Stimulated activated CD8-positive, alpha-beta memory T cell treated with anti-CD3 and anti-CD28 coated beads, Interleukin-7, amount 100 ng/mL, for 48 hours (primary cell): ENCODE measurements at regions not wholly inside any gene's neighbourhood (a gene's known extent, or its start where the extent isn't known, plus 50 kb on each side); places are given as distances from the start of the nearest gene placed in this dataset.

ENCODE experiments used
- DNase-seq, 2 donors: peaks; one replicate each; pipeline ENCODE4 v3.0.0-alpha.2; 2020; ENCODE audit warnings: low read depth in 1 of 2; ENCODE audit errors: extremely low read depth in 1 of 2

GRCh38 chr12:130216031-130216430, 53.8 kb downstream of the FZD10 start:
- no peak for DNase-seq

DNA sequence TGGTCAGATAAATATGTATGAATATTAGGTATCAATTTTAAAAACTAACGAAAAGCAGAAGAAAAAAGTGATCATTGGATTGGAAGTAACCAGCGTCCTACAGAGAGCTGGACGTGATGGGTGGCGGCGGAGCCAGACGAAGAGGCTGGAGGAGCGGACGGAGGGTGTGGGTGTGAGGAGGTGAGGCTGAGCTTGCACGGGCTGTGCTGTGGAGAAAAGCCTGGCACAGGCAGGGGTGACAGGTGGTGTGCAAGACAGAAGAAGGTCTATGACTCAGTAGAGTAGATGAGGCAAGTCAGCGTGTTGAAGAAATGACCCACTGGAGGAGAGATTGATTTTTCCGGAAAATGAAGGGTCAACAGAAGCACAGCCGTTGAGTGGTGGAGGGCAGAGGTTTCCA, 56.4 kb downstream of the FZD10 start:
- no peak for DNase-seq

- no peak for DNase-seq
Observed at GRCh38 chr12:130219929-130220705, 57.9 kb downstream of the FZD10 start.

DNA sequence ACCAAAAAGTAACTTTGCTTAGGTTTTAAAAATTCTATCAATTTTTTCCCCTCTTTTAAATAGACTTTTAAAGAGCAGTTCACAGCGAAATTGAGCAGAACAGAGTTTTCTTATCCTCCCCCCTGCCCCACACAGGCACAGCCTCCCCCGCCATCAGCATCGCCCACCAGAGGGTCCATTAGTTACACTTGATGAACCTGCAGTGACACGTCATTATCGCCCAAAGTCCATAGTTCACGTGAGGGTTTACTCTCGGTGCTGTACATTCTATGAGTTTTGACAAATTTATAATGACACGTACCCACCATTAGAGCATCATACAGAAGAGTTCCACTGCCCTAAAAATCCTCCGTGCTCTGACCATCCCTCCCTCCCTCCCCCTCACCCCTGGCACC, 58.4 kb downstream of the FZD10 start:
- no peak for DNase-seq

- DNase-seq: no peak
Observed at GRCh38 chr12:130222519-130223218, 60.4 kb downstream of the FZD10 start.

DNA sequence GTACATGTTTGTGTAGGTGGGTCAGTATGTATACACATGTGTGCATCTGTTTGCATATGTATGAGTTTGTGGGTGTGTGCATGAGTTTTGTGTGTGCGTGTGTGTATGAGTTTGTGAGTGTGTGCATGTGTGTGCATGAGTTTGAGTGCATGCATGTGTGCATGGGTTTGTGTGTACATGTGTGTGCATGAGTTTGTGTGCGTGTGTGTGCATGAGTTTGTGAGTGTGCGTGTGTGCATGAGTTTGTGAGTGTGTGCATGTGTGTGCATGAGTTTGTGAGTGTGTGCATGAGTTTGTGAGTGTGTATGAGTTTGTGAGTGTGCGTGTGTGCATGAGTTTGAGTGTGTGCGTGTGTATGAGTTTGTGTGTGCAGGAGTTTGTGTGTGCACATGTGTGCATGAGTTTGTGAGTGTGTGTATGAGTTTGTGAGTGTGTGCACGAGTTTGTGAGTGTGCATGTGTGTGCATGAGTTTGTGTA, 61.5 kb downstream of the FZD10 start:
- DNase-seq: no peak

GRCh38 chr12:130224613-130225012, 62.3 kb downstream of the FZD10 start:
- no peak for DNase-seq

DNA sequence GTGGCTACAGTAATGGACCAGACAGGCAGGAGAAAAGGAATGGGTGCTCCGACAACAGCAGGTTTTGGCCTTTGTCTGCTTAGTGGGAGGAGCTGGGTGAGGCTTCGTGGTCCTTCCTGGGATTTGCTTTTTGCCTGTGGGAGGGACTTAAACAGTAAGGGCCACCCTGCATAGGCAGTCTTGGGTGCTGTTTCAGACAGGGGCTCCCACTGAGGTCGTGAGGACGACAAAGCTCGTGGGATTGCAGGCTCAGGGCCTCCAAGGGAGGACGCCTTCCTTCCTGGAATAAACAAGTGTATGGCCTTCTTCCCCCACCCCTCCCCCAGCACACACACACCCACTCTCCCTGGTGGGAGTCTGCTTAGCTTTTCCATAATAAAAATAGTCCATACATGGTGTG, 63.1 kb downstream of the FZD10 start:
- no peak for DNase-seq

- no peak for DNase-seq
Observed at GRCh38 chr12:130226126-130226525, 63.9 kb downstream of the FZD10 start.

DNA sequence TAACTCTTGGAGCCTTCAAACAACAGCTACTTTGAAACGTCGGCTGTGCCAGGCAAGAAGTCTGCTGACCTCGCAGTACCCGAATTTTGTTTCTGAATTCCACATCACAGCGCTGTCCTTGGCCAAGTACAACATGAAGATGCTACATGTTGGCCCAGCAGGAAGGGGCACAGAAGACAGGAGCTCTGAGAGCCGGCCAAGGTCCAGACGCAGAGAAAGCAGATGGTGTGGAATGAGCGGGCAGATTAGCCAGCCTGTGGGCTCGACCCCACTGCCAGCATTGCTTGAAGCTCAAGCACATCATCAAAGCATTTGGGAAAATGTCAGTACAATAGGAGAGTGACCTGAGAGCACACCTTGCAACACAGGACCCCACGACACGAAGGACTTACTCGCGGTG, 64.5 kb downstream of the FZD10 start:
- no peak for DNase-seq

DNA sequence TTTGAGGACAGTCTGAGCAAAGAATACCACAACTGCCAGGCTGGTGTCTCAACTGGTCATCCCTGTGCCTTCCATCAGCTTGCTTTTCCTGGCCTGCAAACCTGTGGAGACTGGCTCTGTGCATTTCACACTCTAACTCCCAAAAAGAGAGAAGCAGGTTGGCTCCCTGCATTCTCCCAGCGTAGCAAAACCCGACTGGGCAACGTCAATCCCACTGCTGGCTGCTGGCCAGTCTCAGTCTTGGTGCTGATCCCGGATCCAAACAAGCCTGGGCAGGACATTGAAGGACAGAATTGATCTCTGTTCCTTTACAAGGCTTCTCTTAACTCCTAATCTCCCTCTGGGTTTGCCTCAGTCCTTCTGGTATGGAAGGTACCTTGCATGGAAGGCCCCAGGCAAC, 65.4 kb downstream of the FZD10 start:
- DNase-seq: no peak

DNA sequence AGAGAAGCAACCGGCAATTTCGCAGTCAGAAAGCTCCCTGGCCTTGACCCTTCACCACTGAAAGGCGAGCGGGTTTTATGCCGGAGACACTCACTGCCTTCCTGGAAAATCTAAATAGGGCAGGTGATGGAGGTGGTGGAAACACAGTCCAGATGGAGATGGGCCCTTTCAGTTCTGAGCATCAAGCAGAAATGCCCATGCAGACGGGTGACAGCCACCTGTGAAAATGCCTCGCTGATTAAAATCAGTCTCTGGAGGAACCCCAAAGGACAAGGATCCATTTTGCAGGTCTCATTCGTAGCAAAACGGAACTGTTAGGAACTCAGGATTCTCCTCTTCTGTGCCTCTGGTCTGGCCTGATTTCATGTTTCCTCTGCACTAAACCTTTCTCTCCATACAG, 74.2 kb downstream of the FZD10 start:
- DNase-seq: no peak

DNA sequence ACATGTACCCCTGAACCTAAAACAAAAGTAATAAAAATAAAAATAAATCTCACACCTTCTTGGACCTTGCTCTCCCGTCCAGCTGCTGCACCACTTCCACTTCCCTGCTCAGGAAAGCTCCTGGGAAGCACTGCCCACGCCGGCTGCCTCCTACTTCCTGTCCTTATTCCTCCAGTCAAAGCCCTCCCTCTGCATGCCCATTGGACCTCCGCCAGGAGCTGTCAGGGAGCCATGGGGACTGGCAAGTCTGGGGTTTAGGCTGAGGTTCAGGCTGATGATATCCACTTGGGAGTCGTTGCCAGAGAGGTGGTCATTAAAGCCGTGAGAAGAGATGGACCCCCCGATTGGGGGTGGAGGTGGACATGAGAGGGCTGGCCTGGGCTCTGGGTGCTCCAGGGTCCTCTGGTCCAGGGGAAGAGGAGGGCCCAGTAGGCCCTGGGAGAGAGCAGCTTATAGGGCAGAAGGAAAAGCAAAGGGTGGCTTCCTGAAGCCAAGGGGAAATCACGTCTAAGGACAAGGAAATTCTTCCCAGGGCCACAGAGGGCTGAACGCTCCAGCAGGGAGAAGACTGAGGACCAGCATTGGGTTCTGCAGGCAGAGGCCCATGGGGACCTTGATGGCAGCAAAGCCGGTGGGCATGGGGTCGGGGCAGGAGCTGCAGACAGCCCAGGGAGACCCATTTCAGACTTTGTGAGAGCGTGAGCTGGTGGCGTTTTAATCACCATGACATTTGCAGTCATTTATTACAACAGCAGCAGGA, 78.7 kb downstream of the FZD10 start:
- no peak for DNase-seq

DNA sequence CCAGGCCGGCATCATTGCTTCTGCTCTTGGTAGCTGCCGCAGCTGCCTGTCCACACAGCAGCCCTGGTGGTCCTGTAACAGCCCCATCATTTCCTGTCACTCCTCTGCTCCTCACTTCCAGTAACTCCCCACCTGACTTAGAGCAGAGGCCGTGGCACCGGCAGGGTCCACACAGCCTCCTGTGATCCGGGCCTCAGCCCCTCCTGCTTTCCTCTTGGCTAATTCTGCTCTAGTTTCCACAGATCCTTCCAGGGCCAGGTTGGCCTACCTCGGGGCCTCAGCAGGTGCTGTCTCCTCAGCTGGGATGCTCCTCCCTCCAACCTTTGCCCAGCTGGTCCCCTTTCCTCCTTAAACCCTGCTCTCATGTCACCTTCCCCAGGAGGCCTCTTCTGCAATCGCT, 80.2 kb downstream of the FZD10 start:
- no peak for DNase-seq

- DNase-seq: no peak
Observed at GRCh38 chr12:130245251-130245650, 83.0 kb downstream of the FZD10 start.

GRCh38 chr12:130246560-130246959, 84.3 kb downstream of the FZD10 start:
- DNase-seq: no peak

GRCh38 chr12:130247634-130248237, 85.5 kb downstream of the FZD10 start:
- DNase-seq: no peak

DNA sequence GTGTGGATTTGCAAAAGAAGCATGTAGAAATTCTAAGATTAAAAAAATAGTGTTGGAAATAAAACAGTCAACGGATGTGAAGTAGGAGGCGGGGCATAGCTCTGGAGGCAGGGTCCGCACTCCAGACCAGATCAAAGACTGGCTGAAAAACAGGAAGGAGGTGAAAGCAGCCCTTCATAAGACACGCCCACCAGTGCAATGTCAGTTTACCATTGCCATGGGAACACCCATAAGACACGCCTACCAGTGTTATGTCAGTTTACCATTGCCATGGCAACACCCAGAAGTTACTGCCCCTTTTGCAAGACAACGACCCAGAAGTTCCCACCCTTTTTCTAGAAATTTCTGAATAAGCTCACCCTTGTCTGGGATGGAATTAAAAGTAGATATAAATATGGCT, 87.1 kb downstream of the FZD10 start:
- DNase-seq: no peak

- DNase-seq: no peak
Observed at GRCh38 chr12:130251236-130251780, 86.4 kb upstream of the PIWIL1 start.

DNA sequence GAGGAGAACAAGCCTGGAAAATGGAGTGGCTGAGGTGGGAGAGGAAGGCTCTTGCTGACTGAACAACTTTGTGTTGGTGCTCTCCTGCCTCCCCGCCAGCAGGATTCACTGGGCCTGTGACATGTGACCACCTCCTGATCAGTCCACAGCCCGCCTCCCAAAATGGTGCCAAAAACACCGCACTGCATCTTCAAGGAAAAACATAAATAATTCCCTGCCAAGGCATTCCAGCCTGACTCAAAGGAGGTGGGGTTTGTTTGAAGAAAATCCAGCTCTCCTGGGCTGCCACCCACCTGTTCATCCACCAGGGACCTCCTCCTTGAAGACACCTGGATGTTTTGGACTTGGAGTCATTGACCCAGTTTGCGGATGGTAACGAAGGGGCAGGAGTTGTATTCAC, 83.8 kb upstream of the PIWIL1 start:
- DNase-seq: no peak
